SK-N-SH (cell line): ENCODE measurements at regions not wholly inside any gene's neighbourhood (a gene's known extent, or its start where the extent isn't known, plus 50 kb on each side); places are given as distances from the start of the nearest gene placed in this dataset.

Experiments
- CTCF ChIA-PET: fragments of 300-600, 350-600 bp; formaldehyde crosslinking; extraction: SDS; loops from one replicate; lab custom pipeline; 2021; lab: Yijun Ruan, JAX
- POLR2A ChIA-PET: fragments of 350-600 bp; sonication (Branson Sonifier 250); formaldehyde crosslinking; extraction: SDS; loops from one replicate; lab custom pipeline; 2020; ENCODE audit warnings: antibody characterized with exemption, inconsistent platforms; lab: Yijun Ruan, JAX
- DNase-seq: peaks from one replicate; pipeline ENCODE4 v3.0.0; 2012
- H2AFZ ChIP-seq: fragments of 200-600 bp; sonication (generic); 2 replicates; pipeline ENCODE4 v1.8.1; 2016; ENCODE audit warnings: antibody characterized with exemption, mild to moderate bottlenecking, low read depth
- H3F3A ChIP-seq: fragments of 200-600 bp; sonication (generic); replicated peaks from 2 replicates; pipeline ENCODE3; 2016; ENCODE audit warnings: antibody characterized with exemption, mild to moderate bottlenecking; ENCODE audit not compliant: insufficient read depth
- H3K27ac ChIP-seq, 2 experiments: fragments of 200-500 bp in 1 of 2; fragments of 200-600 bp in 1 of 2; sonication (Bioruptor generic) in 1 of 2; sonication (generic), shearing (Covaris generic) in 1 of 2; 2 replicates each; pipeline versions ENCODE4 v1.5.1 to v1.6.1; 2014 to 2016; ENCODE audit warnings: low read depth in 2 of 2, inconsistent platforms in 1 of 2, low read length in 1 of 2, mild to moderate bottlenecking in 1 of 2, mixed read lengths in 1 of 2
- H3K27me3 ChIP-seq: fragments of 200-600 bp; sonication (generic), shearing (Covaris generic); 2 replicates; pipeline ENCODE4 v1.6.1; 2016; ENCODE audit warnings: mixed run types; ENCODE audit not compliant: insufficient read depth
- H3K36me3 ChIP-seq, 2 experiments: fragments of 200-500 bp in 1 of 2; fragments of 200-600 bp in 1 of 2; sonication (Bioruptor generic) in 1 of 2; sonication (generic) in 1 of 2; replicated peaks in 1 of 2; 2 replicates each; pipeline versions ENCODE3 to v1.5.1; 2014 to 2016; ENCODE audit warnings: low read length in 1 of 2, mild to moderate bottlenecking in 1 of 2; ENCODE audit not compliant: insufficient read depth in 2 of 2, control insufficient read depth in 1 of 2
- H3K4me1 ChIP-seq, 2 experiments: fragments of 200-500 bp in 1 of 2; fragments of 200-600 bp in 1 of 2; sonication (Bioruptor generic) in 1 of 2; sonication (generic), shearing (Covaris generic) in 1 of 2; 2 replicates each; pipeline versions ENCODE4 v1.5.1 to v1.6.1; 2014 to 2016; ENCODE audit warnings: low read depth in 1 of 2, low read length in 1 of 2, mixed run types in 1 of 2; ENCODE audit not compliant: insufficient read depth in 2 of 2, control insufficient read depth in 1 of 2
- H3K4me2 ChIP-seq: fragments of 200-600 bp; sonication (generic), shearing (Covaris generic); 2 replicates; pipeline ENCODE4 v1.6.1; 2017; ENCODE audit warnings: mixed run types
- H3K4me3 ChIP-seq, 2 experiments: fragments of 200-500 bp in 1 of 2; fragments of 200-600 bp in 1 of 2; sonication (Bioruptor generic) in 1 of 2; sonication (generic), shearing (Covaris generic) in 1 of 2; 2 replicates each; pipeline versions ENCODE4 v1.5.1 to v1.8.1; 2014 to 2016; ENCODE audit warnings: low read depth in 2 of 2, inconsistent platforms in 1 of 2, low read length in 1 of 2, mild to moderate bottlenecking in 1 of 2, mixed read lengths in 1 of 2, moderate library complexity in 1 of 2
- H3K79me2 ChIP-seq: fragments of 200-600 bp; sonication (generic); 2 replicates; pipeline ENCODE4 v1.8.1; 2017; ENCODE audit warnings: mild to moderate bottlenecking; ENCODE audit not compliant: insufficient read depth
- H3K9ac ChIP-seq: fragments of 200-600 bp; sonication (generic); 2 replicates; pipeline ENCODE4 v1.6.1; 2017; ENCODE audit warnings: mixed run types
- H3K9me2 ChIP-seq: fragments of 200-600 bp; sonication (generic); 2 replicates; pipeline ENCODE4 v1.6.1; 2017; ENCODE audit warnings: mixed run types
- H3K9me3 ChIP-seq: fragments of 200-600 bp; sonication (generic); 2 replicates; pipeline ENCODE4 v1.6.1; 2017; ENCODE audit warnings: mixed run types, mild to moderate bottlenecking, moderate library complexity
- H4K20me1 ChIP-seq: fragments of 200-600 bp; sonication (generic); 2 replicates; pipeline ENCODE4 v1.6.1; 2017; ENCODE audit warnings: mild to moderate bottlenecking, mixed run types; ENCODE audit not compliant: insufficient read depth
- CTCF ChIP-seq: fragments of 200-600 bp; sonication (generic); IDR thresholded peaks from 2 replicates; pipeline ENCODE4 v1.6.1; 2017; ENCODE audit warnings: antibody characterized with exemption, mild to moderate bottlenecking, moderate library complexity
- EZH2phosphoT487 ChIP-seq: fragments of 200-600 bp; sonication (generic); IDR thresholded peaks from 2 replicates; pipeline ENCODE4 v1.6.1; 2017; ENCODE audit warnings: low read depth, mixed run types, mild to moderate bottlenecking, antibody characterized with exemption, moderate library complexity, borderline replicate concordance
- FOSL2 ChIP-seq: IDR thresholded peaks from 2 replicates; pipeline ENCODE4 v1.4.0; 2012; ENCODE audit warnings: low read depth, mild to moderate bottlenecking, moderate library complexity, borderline replicate concordance
- FOXJ3 ChIP-seq: sonication (generic); formaldehyde crosslinking; IDR thresholded peaks from 2 replicates; pipeline ENCODE4 v1.5.1; 2020; ENCODE audit warnings: mild to moderate bottlenecking, missing genetic modification reagents
- FOXM1 ChIP-seq: IDR thresholded peaks from 2 replicates; pipeline ENCODE4 v1.4.0; 2012; ENCODE audit warnings: low read depth, mild to moderate bottlenecking
- GATA2 ChIP-seq: sonication (generic); formaldehyde crosslinking; IDR thresholded peaks from 2 replicates; pipeline ENCODE4 v1.5.0; 2020; ENCODE audit warnings: mild to moderate bottlenecking, missing genetic modification reagents
- MEF2A ChIP-seq: IDR thresholded peaks from 2 replicates; pipeline ENCODE4 v1.4.0; 2012; ENCODE audit warnings: low read depth, borderline replicate concordance
- MXI1 ChIP-seq: IDR thresholded peaks from 2 replicates; pipeline ENCODE4 v1.6.1; 2012; ENCODE audit warnings: mild to moderate bottlenecking, low read depth, low read length, improper control_type of control experiment
- NFIC ChIP-seq: IDR thresholded peaks from 2 replicates; pipeline ENCODE4 v1.4.0; 2012; ENCODE audit warnings: borderline replicate concordance
- NRF1 ChIP-seq: IDR thresholded peaks from 2 replicates; pipeline ENCODE4 v1.6.1; 2012; ENCODE audit warnings: low read depth, mild to moderate bottlenecking, low read length
- POLR2AphosphoS5 ChIP-seq: IDR thresholded peaks from 2 replicates; pipeline ENCODE4 v1.6.1; 2012; ENCODE audit warnings: low read depth, low read length
- RFX5 ChIP-seq: IDR thresholded peaks from 2 replicates; pipeline ENCODE4 v1.6.1; 2012; ENCODE audit warnings: mild to moderate bottlenecking, improper control_type of control experiment, low read length
- SIN3A ChIP-seq: IDR thresholded peaks from 2 replicates; pipeline ENCODE4 v1.6.1; 2012; ENCODE audit warnings: low read depth, mild to moderate bottlenecking, low read length, moderate library complexity, borderline replicate concordance
- WGBS: methylation state at CpG from one replicate; pipeline ENCODE4 v1.1.6; 2017; ENCODE audit warnings: low lambda C conversion rate; 5-methylcytosine and 5-hydroxymethylcytosine counted together
- TF ChIP-seq, protein P1 (sequence below): IDR thresholded peaks from 2 replicates; pipeline ENCODE4 v1.4.0; 2012; ENCODE audit warnings: low read depth, borderline replicate concordance
- TF ChIP-seq, protein P2 (sequence below): fragments of 150-350 bp; IDR thresholded peaks from 2 replicates; pipeline ENCODE4 v1.6.1; 2017; ENCODE audit warnings: antibody characterized with exemption, low read length, low read depth, borderline replicate concordance

DNA sequence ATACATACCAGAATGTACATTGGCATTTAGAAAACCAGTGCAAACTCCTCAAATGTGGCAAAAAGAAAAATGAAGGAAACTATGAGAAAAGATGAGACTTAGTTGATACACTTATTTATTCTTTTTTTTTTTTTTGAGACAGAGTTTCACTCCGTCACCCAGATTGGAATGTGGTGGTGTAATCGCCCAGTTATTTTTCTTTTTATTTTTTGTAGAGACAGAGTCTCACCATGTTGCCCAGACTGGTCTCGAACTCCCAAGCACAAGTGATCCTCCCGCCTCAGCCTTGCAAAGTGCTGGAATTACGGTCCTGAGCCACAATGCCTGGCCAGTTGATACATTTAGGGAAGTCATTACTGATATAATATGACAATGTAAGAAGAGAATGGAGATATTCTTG, 274.2 kb upstream of the LRATD1 start:
- no peaks in the 10 kb centered on the region for H3F3A ChIP-seq
- no peak overlapping the region for H3K27ac ChIP-seq
- no peak for DNase-seq
- H3K27me3 ChIP-seq = no peaks in the 10 kb centered on the region
- POLR2A ChIA-PET = no interaction called here
- CTCF ChIA-PET = no interaction called here
- H3K79me2 ChIP-seq = no peaks in the 10 kb centered on the region
- H3K9ac ChIP-seq = no peak overlapping the region
- H3K4me1 ChIP-seq = no peaks in the 10 kb centered on the region
- no peak overlapping the region; the same call in 1 of the 2 replicates for H2AFZ ChIP-seq
- TF ChIP-seq CTCF (no peak), NRF1 (no peak), FOSL2 (no peak), FOXJ3 (CRISPR knock-in tag) (no peak), RFX5 (no peak), NFIC (no peak), GATA2 (CRISPR knock-in tag) (no peak), POLR2AphosphoS5 (no peak), MEF2A (no peak)
- TF ChIP-seq, protein P1, sequence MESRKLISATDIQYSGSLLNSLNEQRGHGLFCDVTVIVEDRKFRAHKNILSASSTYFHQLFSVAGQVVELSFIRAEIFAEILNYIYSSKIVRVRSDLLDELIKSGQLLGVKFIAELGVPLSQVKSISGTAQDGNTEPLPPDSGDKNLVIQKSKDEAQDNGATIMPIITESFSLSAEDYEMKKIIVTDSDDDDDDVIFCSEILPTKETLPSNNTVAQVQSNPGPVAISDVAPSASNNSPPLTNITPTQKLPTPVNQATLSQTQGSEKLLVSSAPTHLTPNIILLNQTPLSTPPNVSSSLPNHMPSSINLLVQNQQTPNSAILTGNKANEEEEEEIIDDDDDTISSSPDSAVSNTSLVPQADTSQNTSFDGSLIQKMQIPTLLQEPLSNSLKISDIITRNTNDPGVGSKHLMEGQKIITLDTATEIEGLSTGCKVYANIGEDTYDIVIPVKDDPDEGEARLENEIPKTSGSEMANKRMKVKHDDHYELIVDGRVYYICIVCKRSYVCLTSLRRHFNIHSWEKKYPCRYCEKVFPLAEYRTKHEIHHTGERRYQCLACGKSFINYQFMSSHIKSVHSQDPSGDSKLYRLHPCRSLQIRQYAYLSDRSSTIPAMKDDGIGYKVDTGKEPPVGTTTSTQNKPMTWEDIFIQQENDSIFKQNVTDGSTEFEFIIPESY = no peak
- TF ChIP-seq, protein P2, sequence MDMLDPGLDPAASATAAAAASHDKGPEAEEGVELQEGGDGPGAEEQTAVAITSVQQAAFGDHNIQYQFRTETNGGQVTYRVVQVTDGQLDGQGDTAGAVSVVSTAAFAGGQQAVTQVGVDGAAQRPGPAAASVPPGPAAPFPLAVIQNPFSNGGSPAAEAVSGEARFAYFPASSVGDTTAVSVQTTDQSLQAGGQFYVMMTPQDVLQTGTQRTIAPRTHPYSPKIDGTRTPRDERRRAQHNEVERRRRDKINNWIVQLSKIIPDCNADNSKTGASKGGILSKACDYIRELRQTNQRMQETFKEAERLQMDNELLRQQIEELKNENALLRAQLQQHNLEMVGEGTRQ = no peak
- H3K9me3 ChIP-seq = no peaks in the 10 kb centered on the region
- no peaks in the 10 kb centered on the region for H3K36me3 ChIP-seq
- no peaks in the 10 kb centered on the region for H3K9me2 ChIP-seq
- H3K4me3 ChIP-seq = no peak overlapping the region
- no peak overlapping the region for H3K4me2 ChIP-seq
- WGBS = 31% methylated on average over 5 of the region's 5 CpGs
- H4K20me1 ChIP-seq = no peaks in the 10 kb centered on the region

DNA sequence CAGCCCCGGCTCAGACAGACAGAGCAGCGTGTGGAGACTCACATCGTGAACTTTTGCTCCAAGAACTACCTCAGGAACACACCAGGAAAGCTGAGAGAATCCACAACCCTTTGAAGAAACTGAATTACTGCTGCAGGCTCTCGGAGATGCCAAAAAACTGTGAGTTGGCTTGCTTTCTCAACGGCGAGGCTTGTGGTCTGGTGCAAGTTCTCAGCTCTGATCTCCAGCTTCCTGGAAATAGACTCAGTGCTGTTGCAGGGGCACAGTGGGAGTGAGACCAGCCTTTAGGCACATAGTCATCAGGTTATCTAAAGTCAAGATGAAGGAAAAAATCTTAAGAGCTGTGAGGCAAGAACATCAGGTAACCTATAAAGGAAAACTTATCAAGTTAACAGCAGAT, 273.7 kb upstream of the LRATD1 start:
- no peak overlapping the region for H3K4me2 ChIP-seq

More for the DNA sequence above, 273.7 kb upstream of the LRATD1 start:
- Histone ChIP-seq H4K20me1 (no peaks in the 10 kb centered on the region), H3F3A (no peaks in the 10 kb centered on the region), H3K9ac (no peak overlapping the region), H3K9me3 (no peaks in the 10 kb centered on the region), H3K79me2 (no peaks in the 10 kb centered on the region), H3K36me3 (no peaks in the 10 kb centered on the region), H3K4me3 (no peak overlapping the region), H3K27ac (no peak overlapping the region), H3K9me2 (no peaks in the 10 kb centered on the region), H3K27me3 (no peaks in the 10 kb centered on the region), H2AFZ (no peak overlapping the region; the same call in 1 of the 2 replicates), H3K4me1 (no peaks in the 10 kb centered on the region)
- TF ChIP-seq MXI1 (no peak), EZH2phosphoT487 (no peak), FOXM1 (no peak), NFIC (no peak), NRF1 (no peak), SIN3A (no peak)
- DNase-seq = no peak
- ChIA-PET CTCF (no interaction called here), POLR2A (no interaction called here)
- 32% methylated on average over 6 of the region's 6 CpGs for WGBS
